ENCODE measurements at regions not wholly inside any gene's neighbourhood (a gene's known extent, or its start where the extent isn't known, plus 50 kb on each side); places are given as distances from the start of the nearest gene placed in this dataset.

DNA sequence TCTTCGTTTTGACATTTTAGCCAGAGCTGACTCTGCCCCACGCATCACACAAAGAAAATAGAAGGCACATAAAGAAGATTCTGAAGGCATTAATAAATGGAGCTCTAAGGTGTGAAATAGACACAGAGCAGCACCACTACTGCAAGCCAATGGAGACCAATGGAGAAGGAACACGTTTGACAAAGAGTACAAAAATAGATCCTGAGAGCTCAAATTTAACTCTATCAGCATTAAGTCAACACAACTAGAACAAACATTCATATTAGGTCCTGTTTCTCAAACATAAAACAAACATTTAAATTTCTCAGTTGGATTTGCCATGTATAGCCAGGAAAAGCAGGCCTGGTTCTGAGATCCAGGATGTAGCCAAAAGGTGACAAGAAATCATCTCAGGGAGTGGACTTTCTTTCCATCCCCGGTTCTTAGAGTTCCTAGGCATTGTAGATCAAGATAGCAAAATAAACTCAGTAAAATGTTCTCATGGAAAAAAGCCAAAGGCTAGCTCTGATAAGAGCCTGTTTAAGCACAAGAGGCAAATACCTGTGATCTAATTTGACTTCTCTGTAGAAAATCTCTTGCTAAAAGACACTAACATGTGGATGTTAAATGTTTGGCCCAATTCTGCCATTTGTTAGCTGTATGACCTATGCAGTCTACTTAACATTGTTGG is 174.2 kb upstream of the VIPR2 start:
- TF ChIP-seq, protein P1, sequence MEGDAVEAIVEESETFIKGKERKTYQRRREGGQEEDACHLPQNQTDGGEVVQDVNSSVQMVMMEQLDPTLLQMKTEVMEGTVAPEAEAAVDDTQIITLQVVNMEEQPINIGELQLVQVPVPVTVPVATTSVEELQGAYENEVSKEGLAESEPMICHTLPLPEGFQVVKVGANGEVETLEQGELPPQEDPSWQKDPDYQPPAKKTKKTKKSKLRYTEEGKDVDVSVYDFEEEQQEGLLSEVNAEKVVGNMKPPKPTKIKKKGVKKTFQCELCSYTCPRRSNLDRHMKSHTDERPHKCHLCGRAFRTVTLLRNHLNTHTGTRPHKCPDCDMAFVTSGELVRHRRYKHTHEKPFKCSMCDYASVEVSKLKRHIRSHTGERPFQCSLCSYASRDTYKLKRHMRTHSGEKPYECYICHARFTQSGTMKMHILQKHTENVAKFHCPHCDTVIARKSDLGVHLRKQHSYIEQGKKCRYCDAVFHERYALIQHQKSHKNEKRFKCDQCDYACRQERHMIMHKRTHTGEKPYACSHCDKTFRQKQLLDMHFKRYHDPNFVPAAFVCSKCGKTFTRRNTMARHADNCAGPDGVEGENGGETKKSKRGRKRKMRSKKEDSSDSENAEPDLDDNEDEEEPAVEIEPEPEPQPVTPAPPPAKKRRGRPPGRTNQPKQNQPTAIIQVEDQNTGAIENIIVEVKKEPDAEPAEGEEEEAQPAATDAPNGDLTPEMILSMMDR (IDR thresholded peaks at IDR 0.05), result no peak
- no peak for TF ChIP-seq POLR2A (IDR thresholded peaks at IDR 0.05)

Measured in vagina (tissue), 2 donors.